ENCODE measurements at regions not wholly inside any gene's neighbourhood (a gene's known extent, or its start where the extent isn't known, plus 50 kb on each side); places are given as distances from the start of the nearest gene placed in this dataset.

DNA sequence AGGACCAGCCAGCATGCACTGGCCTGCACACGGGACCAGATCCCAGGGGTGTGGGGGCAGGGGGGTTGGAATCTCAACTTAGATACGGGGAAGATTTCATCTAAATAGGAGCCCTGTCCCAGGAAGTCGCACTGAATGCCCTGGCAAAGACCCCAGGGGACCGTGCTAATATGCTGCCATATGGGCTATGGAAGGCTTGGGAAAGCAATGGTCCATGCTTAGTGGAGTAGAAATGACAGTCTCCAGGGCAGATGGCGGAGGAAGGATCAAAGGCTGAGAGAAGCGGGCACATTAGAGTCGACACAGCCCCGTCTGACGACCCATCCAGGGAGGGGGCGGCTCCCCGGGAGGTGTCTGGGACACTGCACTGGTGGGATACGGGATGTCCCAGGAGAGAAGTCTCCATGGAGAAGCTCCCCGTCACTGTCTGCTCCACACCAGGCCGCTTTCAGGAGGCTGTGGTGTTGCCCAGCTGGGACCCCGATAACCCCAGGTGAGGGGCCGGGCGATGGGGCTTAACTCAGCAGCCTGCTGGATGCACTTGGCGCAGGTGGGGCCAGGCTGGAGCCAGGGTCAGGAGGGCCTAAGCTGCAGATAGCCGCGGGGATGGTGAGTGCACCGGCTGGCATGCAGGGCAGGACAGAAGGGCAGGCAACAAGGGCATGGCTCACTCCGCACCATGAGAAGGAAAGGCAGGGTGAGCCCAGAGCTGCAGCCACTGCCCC is 377.7 kb upstream of the IRX1 start:
- no peak overlapping the region for H3K27ac Mint-ChIP-seq
- H3K9me3 Mint-ChIP-seq, result no peaks in the 10 kb centered on the region
- peak; percentile 58 for DNase-seq (ENCODE audit: extremely low spot score, unreplicated experiment)
- H3K36me3 Mint-ChIP-seq, result no peaks in the 10 kb centered on the region
- H3K27me3 Mint-ChIP-seq, result peaks cover 5% of the 10 kb centered on the region
- TF ChIP-seq, protein P1, sequence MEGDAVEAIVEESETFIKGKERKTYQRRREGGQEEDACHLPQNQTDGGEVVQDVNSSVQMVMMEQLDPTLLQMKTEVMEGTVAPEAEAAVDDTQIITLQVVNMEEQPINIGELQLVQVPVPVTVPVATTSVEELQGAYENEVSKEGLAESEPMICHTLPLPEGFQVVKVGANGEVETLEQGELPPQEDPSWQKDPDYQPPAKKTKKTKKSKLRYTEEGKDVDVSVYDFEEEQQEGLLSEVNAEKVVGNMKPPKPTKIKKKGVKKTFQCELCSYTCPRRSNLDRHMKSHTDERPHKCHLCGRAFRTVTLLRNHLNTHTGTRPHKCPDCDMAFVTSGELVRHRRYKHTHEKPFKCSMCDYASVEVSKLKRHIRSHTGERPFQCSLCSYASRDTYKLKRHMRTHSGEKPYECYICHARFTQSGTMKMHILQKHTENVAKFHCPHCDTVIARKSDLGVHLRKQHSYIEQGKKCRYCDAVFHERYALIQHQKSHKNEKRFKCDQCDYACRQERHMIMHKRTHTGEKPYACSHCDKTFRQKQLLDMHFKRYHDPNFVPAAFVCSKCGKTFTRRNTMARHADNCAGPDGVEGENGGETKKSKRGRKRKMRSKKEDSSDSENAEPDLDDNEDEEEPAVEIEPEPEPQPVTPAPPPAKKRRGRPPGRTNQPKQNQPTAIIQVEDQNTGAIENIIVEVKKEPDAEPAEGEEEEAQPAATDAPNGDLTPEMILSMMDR (conservative IDR thresholded peaks at IDR 0.05), result no peak
- H3K4me1 Mint-ChIP-seq (ENCODE audit: unreplicated experiment), result no peaks in the 10 kb centered on the region
- no peak overlapping the region for H3K4me3 Mint-ChIP-seq

DNA sequence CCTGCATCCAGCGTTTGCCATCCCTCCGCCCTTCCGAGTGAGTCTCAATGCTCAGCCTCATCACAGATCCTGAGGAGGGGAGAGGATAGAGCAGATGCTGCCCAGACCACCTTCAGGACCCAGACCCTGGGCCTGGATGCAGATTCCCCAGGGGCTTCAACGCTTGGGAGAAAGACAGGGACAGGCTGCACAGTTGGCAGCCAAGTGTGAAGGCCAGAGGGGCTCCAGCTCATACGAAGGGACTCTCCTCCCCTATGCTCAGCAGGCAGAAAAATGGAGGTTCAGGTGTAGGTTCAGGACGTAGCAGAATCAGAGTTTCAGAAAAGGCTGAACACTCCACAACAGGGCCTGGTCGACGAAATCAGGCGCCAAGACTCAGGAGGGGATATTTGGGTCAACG is 378.5 kb upstream of the IRX1 start:
- Mint-ChIP-seq H3K36me3 (no peaks in the 10 kb centered on the region), H3K4me1 (ENCODE audit: unreplicated experiment) (no peaks in the 10 kb centered on the region), H3K4me3 (no peak overlapping the region), H3K27me3 (peaks cover 5% of the 10 kb centered on the region), H3K27ac (no peak overlapping the region), H3K9me3 (no peaks in the 10 kb centered on the region)
- no peak for DNase-seq (ENCODE audit: extremely low spot score, unreplicated experiment)
- TF ChIP-seq, protein P1 (conservative IDR thresholded peaks at IDR 0.05), result no peak

DNA sequence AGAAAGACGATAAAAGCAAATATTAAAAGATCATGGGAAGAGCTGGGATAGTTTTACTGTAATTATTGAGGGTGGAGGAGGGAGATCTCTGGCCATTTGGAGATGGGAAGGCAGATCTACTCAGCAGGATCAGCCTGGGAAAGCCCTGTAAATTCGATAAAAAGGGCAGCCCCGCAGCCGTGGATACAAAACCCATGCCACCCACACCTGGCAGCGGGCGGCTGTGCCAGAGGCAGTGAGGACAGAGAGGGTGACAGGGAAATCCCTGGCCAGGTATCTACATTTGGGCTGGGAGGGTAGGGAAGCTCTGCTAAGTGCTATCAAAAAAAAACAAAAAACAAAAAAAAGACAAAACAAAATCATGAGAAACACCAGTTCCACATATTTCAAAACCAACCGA is 379.2 kb upstream of the IRX1 start:
- H3K9me3 Mint-ChIP-seq, result no peaks in the 10 kb centered on the region
- no peaks in the 10 kb centered on the region for H3K4me1 Mint-ChIP-seq (ENCODE audit: unreplicated experiment)
- no peak overlapping the region for H3K4me3 Mint-ChIP-seq
- H3K27ac Mint-ChIP-seq, result no peak overlapping the region
- no peaks in the 10 kb centered on the region for H3K36me3 Mint-ChIP-seq
- DNase-seq (ENCODE audit: extremely low spot score, unreplicated experiment), result no peak
- TF ChIP-seq, protein P1 (conservative IDR thresholded peaks at IDR 0.05), result no peak
- H3K27me3 Mint-ChIP-seq, result peaks cover 5% of the 10 kb centered on the region

DNA sequence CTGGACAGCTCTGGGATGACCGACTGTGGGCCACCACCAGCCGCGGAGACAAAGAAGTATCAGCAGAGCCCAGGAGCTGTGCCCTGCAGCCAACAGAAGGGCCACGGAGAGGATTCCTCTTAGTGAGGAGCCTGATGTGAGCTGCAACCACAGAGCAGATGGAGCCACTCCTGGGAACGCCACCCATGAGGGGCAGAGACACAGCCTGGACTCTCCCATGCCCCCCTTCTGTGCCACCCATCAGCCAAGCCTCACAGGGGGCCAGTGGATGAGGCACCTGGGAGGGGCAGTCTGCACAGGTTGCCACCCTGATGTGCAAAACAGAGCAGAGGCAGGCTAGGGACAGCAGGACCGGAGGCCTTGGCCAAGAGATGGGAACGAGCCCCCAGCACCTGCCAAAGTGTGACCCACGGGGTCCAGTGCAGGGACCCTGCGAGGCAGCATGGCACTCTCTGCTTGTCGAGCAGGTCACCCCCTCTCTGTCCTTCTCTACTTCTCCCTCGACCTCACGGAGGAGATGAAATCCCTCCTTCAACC is 380.7 kb upstream of the IRX1 start:
- H3K4me3 Mint-ChIP-seq, result no peak overlapping the region
- DNase-seq (ENCODE audit: extremely low spot score, unreplicated experiment), result no peak
- TF ChIP-seq, protein P1 (conservative IDR thresholded peaks at IDR 0.05), result no peak
- H3K4me1 Mint-ChIP-seq (ENCODE audit: unreplicated experiment), result no peaks in the 10 kb centered on the region
- no peaks in the 10 kb centered on the region for H3K36me3 Mint-ChIP-seq
- H3K9me3 Mint-ChIP-seq, result no peaks in the 10 kb centered on the region
- no peak overlapping the region for H3K27ac Mint-ChIP-seq
- H3K27me3 Mint-ChIP-seq, result peaks cover 8% of the 10 kb centered on the region

DNA sequence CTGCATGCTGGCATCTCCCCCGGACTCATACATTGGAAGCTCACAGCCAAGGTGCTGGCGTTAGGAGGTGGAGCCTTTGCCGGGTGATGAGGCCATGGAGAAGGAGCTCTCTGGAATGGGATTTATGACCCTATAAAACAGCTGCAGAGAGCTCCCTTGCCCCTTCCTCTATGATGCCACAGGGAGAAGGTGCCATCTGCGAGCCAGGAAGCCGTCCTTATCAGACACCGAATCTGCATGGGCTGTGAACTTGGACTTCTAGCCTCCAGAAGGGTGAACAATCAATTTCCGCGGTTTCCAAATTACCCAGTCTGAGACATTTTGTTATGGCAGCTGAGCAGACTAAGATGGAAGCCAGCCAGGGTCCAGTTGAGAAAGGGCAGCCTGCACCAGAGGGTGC is 381.2 kb upstream of the IRX1 start:
- TF ChIP-seq, protein P1 (conservative IDR thresholded peaks at IDR 0.05), result no peak
- no peak for DNase-seq (ENCODE audit: extremely low spot score, unreplicated experiment)
- Mint-ChIP-seq H3K4me1 (ENCODE audit: unreplicated experiment) (no peaks in the 10 kb centered on the region), H3K4me3 (no peak overlapping the region), H3K36me3 (no peaks in the 10 kb centered on the region), H3K9me3 (no peaks in the 10 kb centered on the region), H3K27ac (no peak overlapping the region), H3K27me3 (peaks cover 12% of the 10 kb centered on the region)

All from type B pancreatic cell (in vitro differentiated cells).